PC-9 (cell line): ENCODE measurements at regions not wholly inside any gene's neighbourhood (a gene's known extent, or its start where the extent isn't known, plus 50 kb on each side); places are given as distances from the start of the nearest gene placed in this dataset.

Experiments used
- CTCF ChIP-seq: fragments of 200-600 bp; sonication (generic); conservative IDR thresholded peaks from 2 replicates; pipeline ENCODE4 v1.6.1; 2017; ENCODE audit warnings: mixed run types, antibody characterized with exemption, mild to moderate bottlenecking, moderate library complexity
- EZH2 ChIP-seq: fragments of 200-600 bp; sonication (generic); IDR thresholded peaks from 2 replicates; pipeline ENCODE4 v1.8.0; 2017; ENCODE audit warnings: antibody characterized with exemption, low read depth

- TF ChIP-seq CTCF, result no peak
- TF ChIP-seq EZH2, result no peak
Observed at GRCh38 chr6:128694303-128695009, 174.1 kb upstream of the PTPRK start.
